ENCODE measurements at regions not wholly inside any gene's neighbourhood (a gene's known extent, or its start where the extent isn't known, plus 50 kb on each side); places are given as distances from the start of the nearest gene placed in this dataset.

DNA sequence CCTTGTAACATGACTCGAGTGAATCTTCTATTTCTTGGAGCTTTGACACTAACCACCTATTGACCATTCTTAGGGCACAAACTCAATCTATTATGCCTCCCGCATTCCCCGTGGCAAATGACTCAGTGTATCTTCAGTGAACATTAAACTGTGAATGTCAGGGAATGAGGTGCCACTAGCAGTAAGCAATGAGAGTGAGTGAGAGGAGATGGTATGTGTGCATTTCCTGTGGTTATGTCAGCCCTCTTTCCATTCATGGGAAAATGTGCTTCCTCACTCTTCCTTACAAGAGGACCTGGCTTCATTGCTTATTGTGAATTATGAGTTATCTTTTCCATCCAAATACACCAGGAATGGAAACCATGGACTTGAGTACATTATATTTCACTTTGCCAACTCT is 229.2 kb downstream of the EMP1 start:
- H3K27ac ChIP-seq, result no peak overlapping the region
- DNase-seq (ENCODE audit: low spot score), result no peak
- H3K4me3 ChIP-seq, result no peak overlapping the region
- TF ChIP-seq POLR2A (IDR thresholded peaks at IDR 0.05), result no peak
- no peak for TF ChIP-seq POLR2AphosphoS5 (IDR thresholded peaks at IDR 0.05)
- no peak for TF ChIP-seq CTCF (IDR thresholded peaks at IDR 0.05)
- no peaks in the 10 kb centered on the region for H3K27me3 ChIP-seq (replicated peaks; ENCODE audit: insufficient read depth)
- 82% methylated on average over 3 of the region's 3 CpGs for WGBS
- no peaks in the 10 kb centered on the region for H3K36me3 ChIP-seq
- intact Hi-C loops (cut with DNase I), result no loop called here
- H3K9me3 ChIP-seq, result no peaks in the 10 kb centered on the region
- H3K4me1 ChIP-seq (replicated peaks), result no peaks in the 10 kb centered on the region

DNA sequence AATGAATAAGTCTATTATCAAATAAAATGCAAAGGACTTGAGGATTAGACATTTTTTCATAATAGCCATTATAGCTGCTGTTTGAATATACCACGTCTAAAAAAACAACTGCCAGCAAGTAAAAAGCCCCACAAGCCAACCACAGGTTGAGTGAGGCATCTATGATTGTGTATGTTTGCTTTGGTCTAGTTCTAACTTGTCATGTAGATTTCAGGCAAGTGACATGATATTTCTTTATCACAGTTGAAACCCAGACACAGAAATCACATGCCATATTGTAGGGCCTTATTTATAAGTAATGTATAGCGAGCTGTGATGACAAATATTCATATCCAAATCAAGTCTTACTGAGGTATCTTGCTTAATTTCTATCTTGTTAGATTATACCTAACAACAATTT is 225.8 kb downstream of the EMP1 start:
- H3K4me1 ChIP-seq (replicated peaks), result no peaks in the 10 kb centered on the region
- H3K36me3 ChIP-seq, result no peaks in the 10 kb centered on the region
- no peaks in the 10 kb centered on the region for H3K9me3 ChIP-seq
- H3K4me3 ChIP-seq, result no peak overlapping the region
- no peak for DNase-seq (ENCODE audit: low spot score)
- H3K27me3 ChIP-seq (replicated peaks; ENCODE audit: insufficient read depth), result no peaks in the 10 kb centered on the region
- H3K27ac ChIP-seq, result no peak overlapping the region
- WGBS, result 73% methylated on average over 2 of the region's 2 CpGs
- intact Hi-C loops (cut with DNase I), result no loop called here
- TF ChIP-seq CTCF (IDR thresholded peaks at IDR 0.05) (no peak), POLR2AphosphoS5 (IDR thresholded peaks at IDR 0.05) (no peak)

GRCh38 chr12:13417516-13417915 is 221.0 kb downstream of the EMP1 start:
- intact Hi-C loops (cut with DNase I), result no loop called here
- Histone ChIP-seq H3K27me3 (replicated peaks; ENCODE audit: insufficient read depth) (no peaks in the 10 kb centered on the region), H3K36me3 (no peaks in the 10 kb centered on the region), H3K27ac (no peak overlapping the region), H3K4me1 (replicated peaks) (no peaks in the 10 kb centered on the region), H3K9me3 (no peaks in the 10 kb centered on the region), H3K4me3 (no peak overlapping the region)
- 94% methylated on average over 2 of the region's 2 CpGs for WGBS
- no peak for DNase-seq (ENCODE audit: low spot score)
- no peak for TF ChIP-seq POLR2AphosphoS5 (IDR thresholded peaks at IDR 0.05)
- TF ChIP-seq CTCF (IDR thresholded peaks at IDR 0.05), result no peak
- TF ChIP-seq POLR2A (IDR thresholded peaks at IDR 0.05), result no peak

DNA sequence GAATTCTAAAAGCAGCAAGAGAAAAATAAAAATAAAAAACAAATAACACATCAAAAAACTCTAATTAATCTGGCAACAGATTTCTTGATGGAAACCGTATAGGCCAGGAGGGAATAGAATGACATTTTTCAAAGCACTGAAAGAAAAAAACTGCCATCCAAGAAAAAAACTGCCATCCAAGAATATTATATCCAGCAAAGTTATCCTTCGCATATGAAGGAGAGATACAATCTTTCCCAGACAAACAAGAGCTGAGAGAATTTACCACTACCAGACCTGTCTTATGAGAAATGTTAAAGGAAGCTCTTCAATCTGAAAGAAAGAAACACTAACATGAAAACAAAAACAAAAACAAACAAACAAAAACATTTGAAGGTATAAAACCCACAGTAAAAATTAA is 214.8 kb downstream of the EMP1 start:
- H3K9me3 ChIP-seq, result no peaks in the 10 kb centered on the region
- H3K4me3 ChIP-seq, result no peak overlapping the region
- H3K4me1 ChIP-seq (replicated peaks), result no peaks in the 10 kb centered on the region
- no peaks in the 10 kb centered on the region for H3K36me3 ChIP-seq
- DNase-seq (ENCODE audit: low spot score), result no peak
- no peak for TF ChIP-seq POLR2A (IDR thresholded peaks at IDR 0.05)
- TF ChIP-seq CTCF (IDR thresholded peaks at IDR 0.05), result no peak
- no peak for TF ChIP-seq POLR2AphosphoS5 (IDR thresholded peaks at IDR 0.05)
- H3K27me3 ChIP-seq (replicated peaks; ENCODE audit: insufficient read depth), result no peaks in the 10 kb centered on the region
- WGBS, result 90% methylated on average over 2 of the region's 2 CpGs
- intact Hi-C loops (cut with DNase I), result no loop called here
- H3K27ac ChIP-seq, result no peak overlapping the region

- Histone ChIP-seq H3K4me3 (no peak overlapping the region), H3K36me3 (no peaks in the 10 kb centered on the region), H3K4me1 (replicated peaks) (no peaks in the 10 kb centered on the region), H3K27ac (no peak overlapping the region), H3K27me3 (replicated peaks; ENCODE audit: insufficient read depth) (no peaks in the 10 kb centered on the region), H3K9me3 (no peaks in the 10 kb centered on the region)
- intact Hi-C loops (cut with DNase I), result no loop called here
- no peak for DNase-seq (ENCODE audit: low spot score)
- 81% methylated on average over 5 of the region's 5 CpGs for WGBS
- no peak for TF ChIP-seq POLR2A (IDR thresholded peaks at IDR 0.05)
- TF ChIP-seq POLR2AphosphoS5 (IDR thresholded peaks at IDR 0.05), result no peak
- TF ChIP-seq CTCF (IDR thresholded peaks at IDR 0.05), result no peak
These were observed 209.6 kb downstream of the EMP1 start for GRCh38 chr12:13405961-13406703.
